HCT116 (cell line): ENCODE measurements at regions not wholly inside any gene's neighbourhood (a gene's known extent, or its start where the extent isn't known, plus 50 kb on each side); places are given as distances from the start of the nearest gene placed in this dataset.

Source experiments
- ATAC-seq: fragments of 200-7000 bp; cut with Tn5 transposase; 2 replicates; pipeline ENCODE4 v1.9.1; 2020; ENCODE audit warnings: mild to moderate bottlenecking, moderate library complexity
- BruUV-seq: library from RNA; stranded (reverse); fragments of 400-500 nt; replicated peaks from 2 replicates; lab custom pipeline; 2021; lab: Mats Ljungman, UMichigan
- CTCF ChIA-PET: fragments of 300-600 bp; sonication (Branson Sonifier 250); formaldehyde crosslinking; loops from one replicate; lab custom pipeline; 2021; ENCODE audit warnings: antibody characterized with exemption; lab: Charles Lee
- POLR2A ChIA-PET: fragments of 300-600, 350-600 bp; sonication (Branson Sonifier 250); formaldehyde crosslinking; loops from one replicate; lab custom pipeline; 2021; ENCODE audit warnings: antibody characterized with exemption; lab: Charles Lee
- RAD21 ChIA-PET, 2 experiments: fragments of 300-600 bp; sonication (Branson Sonifier 250); formaldehyde crosslinking; loops; one replicate each; lab custom pipeline; 2023; ENCODE audit warnings: low total read pairs in 2 of 2; ENCODE audit not compliant: uncharacterized antibody in 2 of 2, unreplicated experiment in 2 of 2, low non-redundant PET in 1 of 2; lab: Charles Lee
- DNase-seq: peaks from one replicate; pipeline ENCODE4 v3.0.0-alpha.2; 2010; ENCODE audit warnings: low read depth, low spot score
- H2AFZ ChIP-seq: fragments of 200-600 bp; shearing (Covaris generic), sonication (generic); 2 replicates; pipeline ENCODE4 v1.6.1; 2017; ENCODE audit warnings: low read depth, mixed run types, mixed read lengths, antibody characterized with exemption, low read length; ENCODE audit not compliant: poor library complexity, severe bottlenecking
- H3K27ac ChIP-seq: 2 replicates; pipeline ENCODE4 v1.5.1; 2012; ENCODE audit warnings: low read depth, low read length
- H3K27me3 ChIP-seq: fragments of 200-600 bp; sonication (generic); 2 replicates; pipeline ENCODE4 v1.6.1; 2016; ENCODE audit warnings: mixed run types, low read length, mixed read lengths; ENCODE audit not compliant: insufficient read depth
- H3K36me3 ChIP-seq, 2 experiments: fragments of 200-500 bp in 1 of 2; fragments of 200-600 bp in 1 of 2; sonication (Bioruptor generic) in 1 of 2; sonication (generic) in 1 of 2; 2 replicates each; pipeline versions ENCODE4 v1.5.1 to v1.6.1; 2014 to 2016; ENCODE audit warnings: low read length in 2 of 2, inconsistent platforms in 1 of 2, mixed read lengths in 1 of 2, mixed run types in 1 of 2; ENCODE audit not compliant: insufficient read depth in 2 of 2, control insufficient read depth in 1 of 2
- H3K4me1 ChIP-seq, 2 experiments: fragments of 200-600 bp in 1 of 2; sonication (generic) in 1 of 2; 2 replicates each; pipeline versions ENCODE4 v1.5.1 to v1.6.1; 2012 to 2017; ENCODE audit warnings: low read length in 2 of 2, inconsistent platforms in 1 of 2, mild to moderate bottlenecking in 1 of 2, mixed read lengths in 1 of 2, mixed run types in 1 of 2, moderate library complexity in 1 of 2; ENCODE audit not compliant: insufficient read depth in 2 of 2, control insufficient read depth in 1 of 2
- H3K4me2 ChIP-seq: fragments of 200-600 bp; sonication (generic); 2 replicates; pipeline ENCODE4 v1.6.1; 2017; ENCODE audit warnings: mixed run types, low read length, mixed read lengths
- H3K4me3 ChIP-seq, 2 experiments: fragments of 200-600 bp in 1 of 2; sonication (generic) in 1 of 2; replicated peaks in 1 of 2; 2 replicates each; pipeline ENCODE4 v1.5.1; 2011 to 2016; ENCODE audit warnings: low read length in 2 of 2, control low read depth in 1 of 2, low read depth in 1 of 2, mild to moderate bottlenecking in 1 of 2, mixed read lengths in 1 of 2, mixed run types in 1 of 2
- H3K79me2 ChIP-seq: fragments of 200-600 bp; sonication (generic); 2 replicates; pipeline ENCODE4 v1.6.1; 2017; ENCODE audit warnings: mild to moderate bottlenecking, mixed run types, low read length, moderate library complexity, mixed read lengths; ENCODE audit not compliant: insufficient read depth
- H3K9ac ChIP-seq: fragments of 200-600 bp; sonication (generic); 2 replicates; pipeline ENCODE4 v1.6.1; 2016; ENCODE audit warnings: low read length, mixed read lengths
- H3K9me2 ChIP-seq: fragments of 200-600 bp; sonication (generic), shearing (Covaris generic); 2 replicates; pipeline ENCODE4 v1.6.1; 2017; ENCODE audit warnings: mixed run types, mild to moderate bottlenecking, moderate library complexity; ENCODE audit not compliant: insufficient read depth
- H3K9me3 ChIP-seq, 2 experiments: fragments of 200-500 bp in 1 of 2; fragments of 200-600 bp in 1 of 2; sonication (Bioruptor generic) in 1 of 2; sonication (generic) in 1 of 2; 2 replicates each; pipeline ENCODE4 v1.6.1; 2014 to 2017; ENCODE audit warnings: low read length in 2 of 2, mixed read lengths in 2 of 2, inconsistent platforms in 1 of 2, low read depth in 1 of 2, mild to moderate bottlenecking in 1 of 2, mixed run types in 1 of 2, moderate library complexity in 1 of 2; ENCODE audit not compliant: control insufficient read depth in 1 of 2, insufficient read depth in 1 of 2
- H4K20me1 ChIP-seq: fragments of 200-600 bp; sonication (generic), shearing (Covaris generic); 2 replicates; pipeline ENCODE4 v1.6.1; 2017; ENCODE audit warnings: mixed run types, mild to moderate bottlenecking, moderate library complexity; ENCODE audit not compliant: insufficient read depth
- CBX3 ChIP-seq: IDR thresholded peaks from 2 replicates; pipeline ENCODE4 v1.6.1; 2012; ENCODE audit warnings: low read depth
- EZH2 ChIP-seq: fragments of 200-600 bp; sonication (generic); IDR thresholded peaks from 2 replicates; pipeline ENCODE4 v1.6.1; 2017; ENCODE audit warnings: antibody characterized with exemption, mixed run types
- FOSL1 ChIP-seq: IDR thresholded peaks from 2 replicates; pipeline ENCODE4 v1.6.1; 2012; ENCODE audit warnings: low read depth
- POLR2A ChIP-seq: IDR thresholded peaks from 2 replicates; pipeline ENCODE4 v1.7.0; 2011; ENCODE audit warnings: borderline replicate concordance; ENCODE audit not compliant: insufficient read depth, insufficient read length; ENCODE audit errors: extremely low read depth
- POLR2AphosphoS5 ChIP-seq: IDR thresholded peaks from 2 replicates; pipeline ENCODE4 v1.6.1; 2011; ENCODE audit warnings: mild to moderate bottlenecking, low read depth, low read length, moderate library complexity
- RAD21 ChIP-seq: IDR thresholded peaks from 2 replicates; pipeline ENCODE4 v1.6.1; 2012; ENCODE audit warnings: low read depth, mild to moderate bottlenecking
- SIN3A ChIP-seq: IDR thresholded peaks from 2 replicates; pipeline ENCODE4 v1.6.1; 2012; ENCODE audit warnings: low read depth
- SP1 ChIP-seq: IDR thresholded peaks from 2 replicates; pipeline ENCODE4 v1.6.1; 2012; ENCODE audit warnings: low read depth
- TCF7L2 ChIP-seq: IDR thresholded peaks from 2 replicates; pipeline ENCODE4 v1.7.0; 2011; ENCODE audit warnings: borderline replicate concordance, inconsistent platforms; ENCODE audit not compliant: insufficient read depth, insufficient read length; ENCODE audit errors: extremely low read depth
- YY1 ChIP-seq: IDR thresholded peaks from 2 replicates; pipeline ENCODE4 v1.6.1; 2011; ENCODE audit warnings: low read length, low read depth, moderate library complexity, mild to moderate bottlenecking; ENCODE audit not compliant: insufficient replicate concordance; ENCODE audit errors: extremely low read depth
- ZFX ChIP-seq: fragments of 450-650 bp; IDR thresholded peaks from 2 replicates; pipeline ENCODE4 v1.6.1; 2017
- ZNF274 ChIP-seq: fragments of 200-500 bp; sonication (Bioruptor generic); IDR thresholded peaks from 2 replicates; pipeline ENCODE4 v1.6.1; 2014; ENCODE audit warnings: mild to moderate bottlenecking, low read depth, low read length, inconsistent platforms
- intact Hi-C: fragments of 100-400 bp; cut with micrococcal nuclease; formaldehyde crosslinking; loops from 2 replicates; pipeline ENCODE4 v1.10.0; 2022
- TF ChIP-seq, protein P1 (sequence below): IDR thresholded peaks from 2 replicates; pipeline ENCODE4 v1.6.1; 2012
- TF ChIP-seq, protein P2 (sequence below), 3 experiments: fragments of 200-600 bp in 1 of 3; sonication (generic) in 1 of 3; IDR thresholded peaks in 2 of 3; conservative IDR thresholded peaks in 1 of 3; 2 replicates each; pipeline ENCODE4 v1.5.1; 2012 to 2017; ENCODE audit warnings: low read depth in 2 of 3, low read length in 2 of 3, antibody characterized with exemption in 1 of 3, borderline replicate concordance in 1 of 3, control low read depth in 1 of 3, mild to moderate bottlenecking in 1 of 3, mixed read lengths in 1 of 3, mixed run types in 1 of 3, moderate library complexity in 1 of 3; ENCODE audit not compliant: insufficient read depth in 1 of 3
- TF ChIP-seq, protein P3 (sequence below): IDR thresholded peaks from 2 replicates; pipeline ENCODE4 v1.6.1; 2011; ENCODE audit warnings: mild to moderate bottlenecking, low read length, moderate library complexity; ENCODE audit not compliant: insufficient replicate concordance; ENCODE audit errors: extremely low read depth

DNA sequence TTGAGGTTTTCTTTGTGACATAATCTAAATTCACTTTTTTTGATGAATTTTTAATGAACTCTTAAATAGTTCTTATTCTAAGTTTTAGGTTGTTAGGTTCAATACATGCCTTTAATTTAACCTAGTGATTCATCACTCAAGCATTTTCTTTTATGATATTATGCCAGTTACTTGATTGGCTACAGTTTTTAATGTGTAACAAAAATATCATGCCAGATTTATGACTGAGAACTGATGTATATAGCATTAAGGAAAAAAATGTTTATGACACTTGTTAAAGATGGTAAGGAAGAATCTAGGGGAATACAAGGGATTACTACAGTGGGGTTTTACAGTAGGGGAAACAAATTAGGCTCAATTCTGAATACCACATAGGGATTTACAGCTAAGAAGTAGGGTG, 103.1 kb downstream of the VGLL3 start:
- H3K4me3 ChIP-seq = no peak overlapping the region
- ChIA-PET RAD21 (no interaction called here), POLR2A (no interaction called here), CTCF (no interaction called here)
- H3K27ac ChIP-seq = no peak overlapping the region
- no peak overlapping the region for H3K9ac ChIP-seq
- no peak for ATAC-seq
- H3K4me1 ChIP-seq = no peaks in the 10 kb centered on the region
- H3K4me2 ChIP-seq = no peak overlapping the region
- no peaks in the 10 kb centered on the region for H4K20me1 ChIP-seq
- no peak for DNase-seq
- no peaks in the 10 kb centered on the region for H3K36me3 ChIP-seq
- intact Hi-C loops = no loop called here
- no peaks in the 10 kb centered on the region for H3K27me3 ChIP-seq
- BruUV-seq = no TSS peak
- no peak overlapping the region for H2AFZ ChIP-seq
- H3K9me3 ChIP-seq = no peaks in the 10 kb centered on the region
- TF ChIP-seq TCF7L2 = no peak
- no peak for TF ChIP-seq EZH2
- TF ChIP-seq, protein P1, sequence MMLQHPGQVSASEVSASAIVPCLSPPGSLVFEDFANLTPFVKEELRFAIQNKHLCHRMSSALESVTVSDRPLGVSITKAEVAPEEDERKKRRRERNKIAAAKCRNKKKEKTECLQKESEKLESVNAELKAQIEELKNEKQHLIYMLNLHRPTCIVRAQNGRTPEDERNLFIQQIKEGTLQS = no peak
- TF ChIP-seq POLR2AphosphoS5 = no peak
- TF ChIP-seq CBX3 = no peak
- TF ChIP-seq, protein P2, sequence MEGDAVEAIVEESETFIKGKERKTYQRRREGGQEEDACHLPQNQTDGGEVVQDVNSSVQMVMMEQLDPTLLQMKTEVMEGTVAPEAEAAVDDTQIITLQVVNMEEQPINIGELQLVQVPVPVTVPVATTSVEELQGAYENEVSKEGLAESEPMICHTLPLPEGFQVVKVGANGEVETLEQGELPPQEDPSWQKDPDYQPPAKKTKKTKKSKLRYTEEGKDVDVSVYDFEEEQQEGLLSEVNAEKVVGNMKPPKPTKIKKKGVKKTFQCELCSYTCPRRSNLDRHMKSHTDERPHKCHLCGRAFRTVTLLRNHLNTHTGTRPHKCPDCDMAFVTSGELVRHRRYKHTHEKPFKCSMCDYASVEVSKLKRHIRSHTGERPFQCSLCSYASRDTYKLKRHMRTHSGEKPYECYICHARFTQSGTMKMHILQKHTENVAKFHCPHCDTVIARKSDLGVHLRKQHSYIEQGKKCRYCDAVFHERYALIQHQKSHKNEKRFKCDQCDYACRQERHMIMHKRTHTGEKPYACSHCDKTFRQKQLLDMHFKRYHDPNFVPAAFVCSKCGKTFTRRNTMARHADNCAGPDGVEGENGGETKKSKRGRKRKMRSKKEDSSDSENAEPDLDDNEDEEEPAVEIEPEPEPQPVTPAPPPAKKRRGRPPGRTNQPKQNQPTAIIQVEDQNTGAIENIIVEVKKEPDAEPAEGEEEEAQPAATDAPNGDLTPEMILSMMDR (IDR thresholded peaks at IDR 0.05 in 2 of 3, conservative IDR thresholded peaks at IDR 0.05 in 1 of 3; ENCODE audit: borderline replicate concordance in 1 of 3, insufficient read depth in 1 of 3, low read depth in 2 of 3, low read length in 2 of 3) = no peak
- TF ChIP-seq FOSL1 = no peak
- TF ChIP-seq, protein P3, sequence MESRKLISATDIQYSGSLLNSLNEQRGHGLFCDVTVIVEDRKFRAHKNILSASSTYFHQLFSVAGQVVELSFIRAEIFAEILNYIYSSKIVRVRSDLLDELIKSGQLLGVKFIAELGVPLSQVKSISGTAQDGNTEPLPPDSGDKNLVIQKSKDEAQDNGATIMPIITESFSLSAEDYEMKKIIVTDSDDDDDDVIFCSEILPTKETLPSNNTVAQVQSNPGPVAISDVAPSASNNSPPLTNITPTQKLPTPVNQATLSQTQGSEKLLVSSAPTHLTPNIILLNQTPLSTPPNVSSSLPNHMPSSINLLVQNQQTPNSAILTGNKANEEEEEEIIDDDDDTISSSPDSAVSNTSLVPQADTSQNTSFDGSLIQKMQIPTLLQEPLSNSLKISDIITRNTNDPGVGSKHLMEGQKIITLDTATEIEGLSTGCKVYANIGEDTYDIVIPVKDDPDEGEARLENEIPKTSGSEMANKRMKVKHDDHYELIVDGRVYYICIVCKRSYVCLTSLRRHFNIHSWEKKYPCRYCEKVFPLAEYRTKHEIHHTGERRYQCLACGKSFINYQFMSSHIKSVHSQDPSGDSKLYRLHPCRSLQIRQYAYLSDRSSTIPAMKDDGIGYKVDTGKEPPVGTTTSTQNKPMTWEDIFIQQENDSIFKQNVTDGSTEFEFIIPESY = no peak
- TF ChIP-seq POLR2A = no peak
- no peak for TF ChIP-seq YY1
- no peak for TF ChIP-seq SIN3A
- no peak for TF ChIP-seq SP1
- TF ChIP-seq RAD21 = no peak
- TF ChIP-seq ZFX = no peak
- no peak for TF ChIP-seq ZNF274
- no peaks in the 10 kb centered on the region for H3K79me2 ChIP-seq
- H3K9me2 ChIP-seq = no peaks in the 10 kb centered on the region
